Osteoblast (primary cell): ENCODE measurements at regions not wholly inside any gene's neighbourhood (a gene's known extent, or its start where the extent isn't known, plus 50 kb on each side); places are given as distances from the start of the nearest gene placed in this dataset.

Experiments
- DNase-seq: peaks from one replicate; pipeline ENCODE4 v3.0.0; 2011; ENCODE audit warnings: low spot score, mixed read lengths; ENCODE audit not compliant: insufficient read length; ENCODE audit errors: missing footprints
- H2AFZ ChIP-seq: 2 replicates; pipeline ENCODE4 v1.6.0; 2011; ENCODE audit warnings: mild to moderate bottlenecking, low read length
- H3K27ac ChIP-seq: 2 replicates; pipeline ENCODE4 v1.5.1; 2011; ENCODE audit warnings: mild to moderate bottlenecking, low read depth, low read length, moderate library complexity
- H3K27me3 ChIP-seq: 2 replicates; pipeline ENCODE4 v1.6.0; 2012; ENCODE audit warnings: mild to moderate bottlenecking, control low read depth, inconsistent platforms, low read length, moderate library complexity; ENCODE audit not compliant: insufficient read depth
- H3K36me3 ChIP-seq: 2 replicates; pipeline ENCODE4 v1.5.1; 2011; ENCODE audit warnings: mild to moderate bottlenecking, low read length, control low read depth, moderate library complexity; ENCODE audit not compliant: insufficient read depth
- H3K4me1 ChIP-seq: 2 replicates; pipeline ENCODE4 v1.5.1; 2011; ENCODE audit warnings: mild to moderate bottlenecking, low read length, control low read depth, moderate library complexity; ENCODE audit not compliant: insufficient read depth
- H3K4me2 ChIP-seq: 2 replicates; pipeline ENCODE4 v1.6.0; 2011; ENCODE audit warnings: mild to moderate bottlenecking, low read length; ENCODE audit not compliant: insufficient read depth
- H3K4me3 ChIP-seq: fragments of 200-600 bp; sonication (generic); 3 replicates; pipeline ENCODE4 v1.5.1; 2012; ENCODE audit warnings: mild to moderate bottlenecking, low read length, inconsistent platforms; ENCODE audit not compliant: insufficient read depth
- H3K79me2 ChIP-seq: 2 replicates; pipeline ENCODE4 v1.6.0; 2012; ENCODE audit warnings: mild to moderate bottlenecking, low read length, control low read depth, inconsistent platforms; ENCODE audit not compliant: insufficient read depth
- H3K9me3 ChIP-seq: 2 replicates; pipeline ENCODE4 v1.5.1; 2011; ENCODE audit warnings: low read depth, low read length, control low read depth
- H4K20me1 ChIP-seq: 2 replicates; pipeline ENCODE4 v1.6.0; 2012; ENCODE audit warnings: mild to moderate bottlenecking, low read length, control low read depth; ENCODE audit not compliant: insufficient read depth
- CTCF ChIP-seq: IDR thresholded peaks from 2 replicates; pipeline ENCODE4 v1.5.1; 2011; ENCODE audit warnings: mild to moderate bottlenecking, low read depth, low read length, moderate library complexity; ENCODE audit errors: extremely low read depth

- no peak overlapping the region for H2AFZ ChIP-seq
- H3K27me3 ChIP-seq, result no peaks in the 10 kb centered on the region
- no peak overlapping the region for H3K4me2 ChIP-seq
- H3K4me3 ChIP-seq, result no peak overlapping the region
- no peaks in the 10 kb centered on the region for H4K20me1 ChIP-seq
- no peak overlapping the region for H3K27ac ChIP-seq
- no peaks in the 10 kb centered on the region for H3K36me3 ChIP-seq
- DNase-seq, result no peak
- no peaks in the 10 kb centered on the region for H3K9me3 ChIP-seq
- no peaks in the 10 kb centered on the region for H3K4me1 ChIP-seq
- no peaks in the 10 kb centered on the region for H3K79me2 ChIP-seq
- TF ChIP-seq CTCF, result no peak
Observed at GRCh38 chr7:3149231-3149995, 105.7 kb upstream of the CARD11 start.

DNA sequence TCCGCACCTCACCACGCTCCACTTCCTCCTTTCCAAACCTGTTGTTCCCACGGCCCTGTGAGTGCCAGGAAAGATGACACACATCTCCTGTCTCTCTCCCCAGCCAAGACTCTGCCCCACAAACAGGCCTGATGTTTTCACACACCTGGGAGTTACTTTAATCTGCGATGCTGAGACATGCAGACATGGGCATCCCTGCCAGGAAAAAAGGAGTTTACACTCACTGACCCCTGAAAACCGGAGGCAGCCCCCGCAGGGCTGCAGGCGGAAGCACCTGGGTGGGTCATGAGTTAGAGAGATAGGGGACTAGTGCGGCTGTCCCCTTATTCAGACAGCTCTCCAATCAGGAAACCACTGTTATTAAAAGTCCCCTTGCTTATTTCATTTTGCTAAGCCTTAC, 106.4 kb upstream of the CARD11 start:
- no peak overlapping the region for H3K27ac ChIP-seq
- H3K4me2 ChIP-seq, result no peak overlapping the region
- H3K79me2 ChIP-seq, result no peaks in the 10 kb centered on the region
- DNase-seq, result no peak
- no peak overlapping the region for H3K4me3 ChIP-seq
- H2AFZ ChIP-seq, result no peak overlapping the region
- TF ChIP-seq CTCF, result no peak
- H3K4me1 ChIP-seq, result no peaks in the 10 kb centered on the region
- H3K9me3 ChIP-seq, result no peaks in the 10 kb centered on the region
- H3K36me3 ChIP-seq, result no peaks in the 10 kb centered on the region
- H4K20me1 ChIP-seq, result no peaks in the 10 kb centered on the region
- no peaks in the 10 kb centered on the region for H3K27me3 ChIP-seq

DNA sequence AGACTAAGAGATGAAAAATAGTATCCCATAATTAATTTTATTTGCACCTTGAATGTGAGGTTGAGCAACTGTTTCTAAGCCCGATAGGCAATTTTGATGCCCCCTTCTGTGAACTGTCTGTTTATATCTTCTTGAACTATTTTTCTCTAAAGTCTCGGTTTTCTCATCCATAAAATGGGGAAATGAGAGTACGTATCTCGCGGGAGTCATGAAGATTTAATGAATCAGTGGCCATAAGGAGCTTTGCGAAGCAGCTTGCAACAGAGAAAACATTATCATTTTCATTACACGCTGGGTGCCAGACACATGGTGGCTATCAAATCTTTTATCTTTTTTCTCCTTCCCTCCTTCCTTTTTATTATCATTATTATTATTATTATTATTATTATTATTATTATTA, 108.1 kb upstream of the CARD11 start:
- no peak for TF ChIP-seq CTCF
- Histone ChIP-seq H2AFZ (no peak overlapping the region), H3K27me3 (no peaks in the 10 kb centered on the region), H3K27ac (no peak overlapping the region), H3K4me1 (no peaks in the 10 kb centered on the region), H3K36me3 (no peaks in the 10 kb centered on the region), H3K9me3 (no peaks in the 10 kb centered on the region), H3K79me2 (no peaks in the 10 kb centered on the region), H3K4me2 (no peak overlapping the region), H3K4me3 (no peak overlapping the region), H4K20me1 (no peaks in the 10 kb centered on the region)
- DNase-seq, result no peak

DNA sequence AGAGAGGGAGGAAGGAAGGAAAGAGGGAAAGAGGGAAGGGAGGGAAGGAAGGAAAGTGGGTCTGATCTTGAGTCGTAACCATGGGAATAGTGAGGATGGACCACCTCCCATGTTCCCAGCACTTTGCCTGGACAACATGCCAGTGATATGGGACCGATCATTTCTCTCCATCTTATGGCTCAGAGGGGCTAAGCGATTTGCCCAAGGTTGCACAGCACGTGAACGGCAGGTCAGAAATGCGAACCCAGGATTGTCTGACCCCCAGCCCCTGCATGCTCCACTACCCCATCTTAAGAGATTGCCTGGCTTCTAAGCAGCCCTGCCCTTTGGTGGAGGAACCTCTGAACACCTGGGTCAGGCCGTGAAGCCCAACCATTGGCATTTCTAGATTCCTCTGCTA, 109.0 kb upstream of the CARD11 start:
- H3K27ac ChIP-seq, result no peak overlapping the region
- H3K4me3 ChIP-seq, result no peak overlapping the region
- H3K9me3 ChIP-seq, result no peaks in the 10 kb centered on the region
- no peaks in the 10 kb centered on the region for H3K36me3 ChIP-seq
- no peaks in the 10 kb centered on the region for H3K27me3 ChIP-seq
- no peak overlapping the region for H3K4me2 ChIP-seq
- no peak overlapping the region for H2AFZ ChIP-seq
- no peak for TF ChIP-seq CTCF
- no peaks in the 10 kb centered on the region for H3K79me2 ChIP-seq
- no peaks in the 10 kb centered on the region for H4K20me1 ChIP-seq
- no peak for DNase-seq
- H3K4me1 ChIP-seq, result no peaks in the 10 kb centered on the region
